GM18907 (cell line): ENCODE measurements at regions not wholly inside any gene's neighbourhood (a gene's known extent, or its start where the extent isn't known, plus 50 kb on each side); places are given as distances from the start of the nearest gene placed in this dataset.

ENCODE experiments used
- ATAC-seq: cut with Tn5 transposase; IDR thresholded peaks from one replicate; pipeline ENCODE4 v1.9.1; 2021; ENCODE audit warnings: mild to moderate bottlenecking, moderate library complexity; ENCODE audit not compliant: unreplicated experiment

DNA sequence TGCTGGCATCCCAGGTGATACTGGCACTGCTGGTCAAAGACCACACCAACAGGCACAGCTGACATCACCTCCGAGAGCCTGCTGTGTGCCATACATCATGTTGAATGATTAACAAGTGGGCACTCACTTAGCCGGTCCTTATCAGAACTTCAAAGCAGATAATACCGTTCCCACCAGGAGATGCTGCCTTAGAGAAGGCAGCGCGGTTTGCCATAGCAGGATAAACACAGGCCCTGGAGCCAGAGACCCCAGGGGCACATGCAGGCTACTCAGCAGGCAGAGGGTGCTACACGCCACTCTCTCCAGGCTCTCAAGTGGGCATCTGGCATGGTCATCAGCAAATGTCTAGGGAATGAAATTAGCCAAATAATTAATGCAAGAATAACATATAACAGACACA is 86.5 kb upstream of the CST7 start:
- ATAC-seq, result no peak

DNA sequence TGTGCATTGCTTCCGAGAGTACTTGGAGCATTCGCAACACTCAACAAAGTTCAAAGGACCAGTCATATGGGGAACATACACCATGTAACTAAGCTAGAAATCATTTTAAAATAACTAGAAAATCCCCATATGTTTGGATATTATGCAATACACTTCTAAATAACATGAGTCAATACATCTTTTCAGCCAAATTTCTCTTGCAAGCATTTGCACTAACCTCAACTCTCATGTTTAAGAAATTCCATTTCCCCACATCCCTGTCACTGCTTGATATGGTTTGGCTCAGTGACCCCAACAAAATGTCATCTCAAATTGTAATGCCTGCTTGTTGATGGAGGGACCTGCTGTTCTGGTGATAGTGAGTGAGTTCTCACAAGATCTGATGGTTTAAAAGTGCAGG is 85.7 kb upstream of the CST7 start:
- no peak for ATAC-seq

DNA sequence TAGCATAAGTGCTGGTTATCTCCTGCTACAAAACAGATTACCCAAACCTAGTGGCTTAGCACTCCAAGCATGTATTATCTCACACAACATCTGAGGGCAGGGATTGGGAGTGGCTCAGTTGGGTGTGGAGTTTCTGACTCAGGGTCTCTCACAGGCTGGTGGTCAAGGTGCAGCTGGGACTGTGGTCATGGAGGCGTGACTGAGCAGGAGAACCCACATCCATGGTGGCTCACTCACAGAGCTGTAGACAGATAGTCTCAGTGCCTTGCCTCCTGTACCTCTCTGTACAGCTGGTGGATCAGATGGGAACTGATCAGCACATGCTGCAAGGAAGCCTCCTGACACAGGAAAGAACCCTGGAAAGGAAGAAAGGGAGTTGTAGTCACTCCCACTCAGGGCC is 83.1 kb upstream of the CST7 start:
- no peak for ATAC-seq

DNA sequence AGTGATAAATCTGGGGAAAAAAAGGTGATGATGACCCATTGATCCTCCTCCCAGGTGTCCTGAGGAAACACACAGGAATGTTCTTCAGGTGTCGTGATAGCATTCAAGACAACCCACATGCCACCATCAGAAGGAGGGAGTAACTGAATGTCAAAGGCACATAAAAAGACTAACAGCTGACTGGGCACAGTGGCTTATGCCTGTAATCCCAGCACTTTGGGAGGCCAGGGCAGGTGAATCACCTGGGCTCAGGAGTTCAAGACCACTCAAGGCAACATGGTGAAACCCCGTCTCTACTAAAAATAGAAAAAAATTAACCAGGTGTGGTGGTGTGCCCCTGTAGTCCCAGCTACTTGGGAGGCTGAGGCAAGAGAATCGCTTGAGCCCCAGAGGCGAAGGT is 82.3 kb upstream of the CST7 start:
- ATAC-seq, result no peak

DNA sequence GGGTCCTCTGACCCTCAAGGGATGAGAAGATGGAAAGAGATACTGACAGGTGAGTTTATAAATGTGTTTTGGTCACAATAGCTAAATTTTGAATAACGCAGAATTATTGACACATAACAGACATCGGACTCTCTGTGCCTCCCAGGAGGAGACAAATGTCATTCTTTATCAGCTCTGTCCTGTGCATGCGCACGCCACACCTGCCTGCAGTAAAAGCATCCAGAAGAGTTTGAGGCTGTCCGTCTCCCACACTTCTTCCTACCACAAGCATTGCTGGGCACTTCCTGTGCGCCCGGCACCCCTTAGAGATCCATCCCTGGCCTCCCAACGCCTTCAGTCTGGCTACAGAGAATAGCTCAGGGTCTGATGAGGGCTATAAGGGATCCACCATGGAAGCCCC is 81.5 kb upstream of the CST7 start:
- no peak for ATAC-seq

DNA sequence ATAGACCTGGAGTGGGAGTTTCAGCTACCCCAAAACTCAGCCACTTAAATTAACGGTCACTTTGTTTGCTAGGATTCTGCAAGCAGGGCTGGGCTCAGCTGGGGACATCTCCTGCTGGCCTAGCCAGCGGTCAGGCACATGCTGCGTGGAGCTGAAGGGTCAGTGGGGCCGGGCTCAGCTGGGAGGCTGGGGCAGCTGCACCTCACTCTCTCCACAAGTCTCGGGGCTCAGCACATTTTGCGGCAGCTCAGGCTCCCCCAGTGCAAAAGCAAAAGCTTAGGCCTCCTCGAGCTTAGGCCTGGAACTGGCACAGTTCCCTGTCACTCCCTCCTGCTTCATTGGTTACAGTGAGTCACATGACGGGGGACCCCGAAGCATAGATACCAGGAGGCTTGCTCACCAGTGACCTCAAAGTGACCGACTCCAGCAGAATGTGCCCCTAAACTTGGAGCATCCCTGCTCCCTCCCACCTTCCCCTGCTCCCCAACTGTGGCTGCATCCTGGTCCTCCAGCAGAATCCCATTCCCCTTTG is 80.6 kb upstream of the CST7 start:
- ATAC-seq, result no peak

DNA sequence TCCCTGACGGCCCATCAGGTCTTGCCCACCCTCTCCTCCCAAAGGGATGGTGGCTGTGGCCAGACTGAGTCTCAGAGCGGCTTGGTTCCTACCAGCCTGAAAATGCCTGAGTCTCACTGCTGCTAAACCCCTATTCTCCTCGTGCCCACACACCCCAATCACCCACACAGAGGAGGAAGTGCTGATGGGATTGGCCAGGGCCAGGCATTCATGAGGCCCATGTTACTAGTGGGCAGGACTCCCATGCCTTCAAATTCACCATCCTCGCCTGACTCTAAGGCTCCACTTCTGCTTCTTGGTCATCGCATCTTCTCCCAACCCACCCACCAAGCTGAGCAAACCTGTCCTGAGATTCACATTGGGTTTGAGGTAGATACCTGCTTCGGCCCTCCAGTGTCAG is 80.1 kb upstream of the CST7 start:
- ATAC-seq, result no peak

DNA sequence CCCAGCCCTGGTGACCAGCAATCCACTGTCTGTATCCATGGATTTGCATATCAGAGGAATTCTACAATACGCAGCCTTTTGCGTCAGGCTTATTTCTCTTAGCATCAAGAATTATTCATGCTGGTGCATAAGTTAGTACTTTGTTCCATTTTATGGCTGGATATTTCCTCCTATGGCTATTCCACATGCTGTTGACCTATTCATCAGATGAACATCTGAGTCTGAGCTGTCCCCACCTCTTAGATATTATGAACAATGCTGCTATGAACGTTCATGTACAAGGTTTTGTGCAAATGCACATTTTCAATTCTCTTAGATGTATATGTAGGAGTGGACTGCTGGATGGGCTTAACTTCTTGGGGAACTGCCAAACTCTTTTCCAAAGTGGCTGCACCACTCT is 79.0 kb upstream of the CST7 start:
- no peak for ATAC-seq

DNA sequence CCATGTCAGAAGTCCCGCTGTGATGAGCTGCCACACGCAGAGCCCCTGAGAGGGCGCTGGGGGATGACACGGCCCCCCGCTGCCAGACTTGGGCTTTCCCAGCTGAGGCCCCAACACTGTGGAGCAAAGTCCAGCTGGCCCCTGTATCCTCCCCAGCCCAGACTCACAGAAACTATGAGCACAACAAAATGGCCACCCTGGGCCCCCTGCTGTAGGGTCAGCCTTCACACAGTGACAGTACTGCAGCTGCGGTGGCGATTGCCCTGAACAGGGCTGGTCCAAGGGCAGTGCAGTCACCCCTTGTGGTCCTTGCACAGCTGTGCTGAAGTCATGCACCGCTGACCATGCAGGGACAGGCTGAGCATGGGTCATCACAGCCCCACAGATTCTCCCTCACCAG is 78.2 kb upstream of the CST7 start:
- peak; percentile 37 for ATAC-seq

DNA sequence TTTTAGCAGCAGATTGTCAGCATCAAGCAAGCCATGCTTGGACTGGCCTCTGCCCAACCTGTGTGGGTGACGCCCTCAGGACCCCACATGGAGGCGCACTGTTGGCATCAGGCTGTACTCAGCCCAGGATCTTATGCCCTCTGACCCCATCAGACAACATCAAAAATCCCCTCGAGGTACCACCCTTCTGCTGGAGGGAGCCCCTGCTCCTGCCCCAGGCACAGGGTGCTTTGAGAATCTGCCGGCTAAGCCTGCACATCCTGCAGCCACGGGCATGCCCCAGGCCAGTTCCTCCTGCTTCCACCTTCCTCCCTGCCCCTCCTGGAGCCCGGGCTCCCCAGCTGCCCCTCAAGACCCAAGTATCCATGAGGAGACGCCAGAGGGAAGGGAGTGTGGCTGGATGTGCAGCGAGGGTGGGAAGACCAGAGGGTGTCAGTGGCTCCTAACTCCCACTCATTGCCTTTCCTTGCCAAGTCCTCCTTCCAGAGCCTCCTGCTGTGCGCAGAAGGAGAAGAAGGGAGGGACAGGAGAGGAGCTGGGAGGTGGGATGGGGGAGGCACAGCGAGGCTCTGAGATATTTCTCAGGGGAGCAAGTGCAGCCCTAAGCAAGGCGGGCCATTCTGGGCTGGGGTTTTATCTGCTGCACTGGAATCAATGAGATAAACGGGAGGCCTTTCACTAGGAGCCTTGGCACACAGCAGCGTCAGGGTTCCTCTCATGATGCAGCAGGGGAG is 77.4 kb upstream of the CST7 start:
- no peak for ATAC-seq

DNA sequence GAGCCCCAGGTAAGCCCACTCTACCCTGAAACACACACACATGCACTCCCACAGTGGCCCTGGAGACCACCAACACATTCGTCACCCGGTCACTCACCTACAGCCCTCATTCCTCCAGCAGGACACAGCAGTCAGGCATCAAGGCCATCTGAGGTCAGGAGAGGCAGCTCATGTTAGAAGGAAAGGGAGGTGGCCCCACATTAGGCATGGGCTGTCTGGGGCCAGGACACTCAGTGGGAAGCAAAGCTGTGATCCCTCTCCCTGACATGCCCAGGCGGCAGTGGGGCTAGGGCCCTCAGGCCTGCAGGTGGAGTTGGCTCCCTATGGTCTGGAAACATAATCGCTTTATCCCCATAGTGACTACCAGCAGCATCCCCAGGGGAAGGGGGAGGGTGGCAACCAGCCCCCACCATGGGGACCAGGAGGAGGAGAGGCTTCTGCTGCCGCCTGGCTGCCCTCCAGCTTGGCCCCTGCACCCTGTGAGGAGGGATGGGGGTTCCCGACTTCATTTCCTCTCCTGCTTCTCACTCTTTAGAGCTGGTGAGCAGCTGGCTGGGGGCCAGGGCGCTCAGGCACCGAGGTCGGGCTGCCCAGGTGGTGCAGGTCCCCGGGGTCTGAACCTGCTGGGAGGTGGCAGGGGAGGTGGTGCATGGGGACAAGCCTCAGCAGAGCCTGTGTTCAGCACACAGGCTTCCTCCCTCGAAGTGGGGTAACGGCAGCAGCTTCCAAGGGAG is 76.6 kb upstream of the CST7 start:
- ATAC-seq, result peak; percentile 66

DNA sequence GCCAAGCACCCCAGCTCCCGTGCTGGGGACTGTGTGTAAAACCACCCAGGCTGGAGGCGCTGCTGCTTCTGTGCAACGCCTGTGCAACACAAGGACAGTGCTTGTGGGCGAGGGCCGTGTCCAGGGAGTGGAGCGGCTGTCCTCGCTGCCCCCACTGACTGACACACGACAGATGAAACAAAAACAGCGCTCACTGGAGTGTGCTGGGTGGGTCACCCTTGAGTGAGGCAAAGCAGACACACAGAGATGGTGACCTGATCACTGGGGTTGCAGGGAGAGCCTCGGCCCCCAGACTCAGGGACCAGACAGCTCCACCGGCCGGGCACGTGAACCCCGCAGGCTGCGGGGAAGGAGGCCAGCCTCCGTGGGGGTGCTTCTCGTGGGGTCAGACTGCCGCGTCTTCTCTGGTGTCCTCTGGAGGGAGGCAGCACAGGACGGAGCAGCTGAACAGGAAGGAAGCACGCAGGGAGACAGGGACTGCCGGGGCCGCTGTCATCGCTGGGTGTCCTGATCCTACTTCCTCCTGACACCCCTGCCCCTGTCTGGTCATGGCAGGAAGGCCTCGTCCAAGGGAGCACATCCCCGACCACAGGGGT is 75.9 kb upstream of the CST7 start:
- peak; percentile 12 for ATAC-seq

DNA sequence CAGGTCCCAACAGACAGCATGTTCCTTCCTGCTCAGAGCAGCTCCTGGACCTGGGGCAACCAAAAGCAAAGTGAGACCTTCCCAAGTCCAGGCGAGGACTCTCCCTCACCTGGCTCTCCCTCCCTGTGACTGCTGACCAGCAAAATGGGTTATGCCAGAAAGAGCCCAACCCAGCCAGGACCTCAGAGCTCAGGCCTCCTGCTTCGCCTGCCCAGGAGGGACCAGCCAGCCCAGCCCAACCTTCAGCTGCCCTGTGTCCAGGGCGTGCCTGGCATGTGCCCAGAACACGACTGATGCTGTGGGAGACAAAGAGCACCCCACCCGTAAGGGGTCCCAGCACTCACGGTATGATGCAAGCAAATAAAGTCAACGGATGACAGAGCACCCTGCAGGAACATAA is 74.0 kb upstream of the CST7 start:
- no peak for ATAC-seq

DNA sequence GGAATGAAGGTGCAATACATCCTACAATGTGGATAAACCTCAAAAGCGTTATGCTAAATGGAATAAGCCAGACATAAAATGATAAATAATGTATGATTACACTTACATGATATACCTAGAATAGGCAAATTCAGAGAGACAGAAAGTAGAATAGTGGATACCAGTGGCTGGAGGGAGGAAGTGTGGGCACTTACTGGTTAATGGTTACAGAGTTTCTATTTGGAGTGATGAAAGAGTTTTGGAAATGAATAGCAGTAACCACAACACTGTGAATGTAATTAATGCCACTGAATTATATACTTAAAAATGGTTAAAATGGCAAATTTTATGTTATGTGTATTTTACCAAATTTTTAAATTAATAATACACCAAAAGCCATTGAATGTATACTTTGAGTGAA is 71.4 kb upstream of the CST7 start:
- no peak for ATAC-seq

DNA sequence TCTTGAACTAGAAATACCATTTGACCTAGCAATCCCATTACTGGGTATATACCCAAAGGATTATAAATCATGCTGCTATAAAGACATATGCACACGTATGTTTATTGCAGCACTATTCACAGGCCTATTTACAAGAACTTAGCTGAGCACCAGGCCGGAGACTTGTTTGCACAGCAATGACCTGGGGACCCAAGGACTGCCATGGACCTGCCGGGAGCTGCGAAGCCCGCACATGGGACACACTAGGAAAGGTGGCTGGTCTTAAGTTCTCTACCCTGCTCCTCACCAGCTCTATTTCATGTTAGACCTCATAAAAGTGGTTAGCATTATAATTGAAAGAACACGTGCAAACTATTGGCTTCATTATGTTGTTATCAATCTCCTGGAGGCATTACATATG is 70.4 kb upstream of the CST7 start:
- no peak for ATAC-seq

DNA sequence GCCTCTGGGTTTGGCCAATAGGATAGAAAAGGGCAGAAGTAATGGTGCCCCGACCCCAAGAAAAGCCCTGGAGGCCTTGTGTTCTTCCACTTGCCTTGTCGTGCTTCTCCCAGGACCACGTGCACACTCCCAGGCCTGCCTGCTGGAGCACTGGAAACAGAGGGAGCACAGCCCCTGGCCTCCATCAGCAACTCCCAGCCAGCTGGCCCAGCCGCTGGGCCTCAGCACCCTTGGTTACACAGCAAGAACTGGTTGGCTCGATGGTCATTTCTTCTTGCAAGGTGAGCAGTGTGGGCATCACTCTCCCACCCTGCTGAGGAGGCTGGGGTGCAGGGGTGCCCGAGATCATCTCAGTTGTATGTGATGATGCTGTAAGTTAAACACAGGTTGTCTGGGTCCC is 69.2 kb upstream of the CST7 start:
- no peak for ATAC-seq

DNA sequence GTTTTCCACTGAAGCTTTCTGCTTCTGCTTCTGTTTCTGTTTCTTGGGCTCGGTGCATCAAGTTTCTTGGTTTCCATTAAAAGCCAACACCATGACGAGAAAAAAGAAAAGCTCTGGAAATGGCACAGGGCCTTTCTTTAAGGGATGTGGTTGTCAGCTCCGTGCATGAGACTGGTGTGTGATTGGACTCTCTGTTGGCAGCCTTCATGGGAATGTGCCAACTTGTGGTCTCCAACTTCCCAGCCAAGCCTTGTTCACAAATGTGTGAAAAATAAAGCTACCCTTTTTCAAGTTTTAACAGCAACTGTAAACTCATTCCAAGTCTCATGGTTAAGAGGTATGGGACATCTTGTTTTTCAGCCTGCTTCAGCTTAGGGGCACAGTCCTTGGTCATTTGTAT is 68.7 kb upstream of the CST7 start:
- ATAC-seq, result no peak

DNA sequence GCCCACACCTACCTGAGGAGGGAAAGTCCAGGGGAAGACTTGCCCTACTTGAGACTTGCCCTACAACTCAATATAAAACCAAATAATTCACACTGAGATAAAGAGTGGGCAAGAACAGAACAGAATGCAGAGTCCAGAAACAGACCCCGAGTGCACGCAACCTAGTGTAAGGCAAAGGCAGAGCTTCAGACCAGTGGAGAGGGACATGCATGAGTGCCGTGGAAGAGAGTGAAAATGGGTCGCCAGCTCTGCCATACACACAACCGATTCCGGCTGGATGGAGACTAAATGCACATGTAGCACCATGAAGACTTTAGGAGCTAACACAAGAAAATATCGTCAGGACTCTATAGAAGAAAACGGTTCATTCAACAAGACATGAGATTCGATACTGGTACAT is 58.8 kb upstream of the CST7 start:
- no peak for ATAC-seq

DNA sequence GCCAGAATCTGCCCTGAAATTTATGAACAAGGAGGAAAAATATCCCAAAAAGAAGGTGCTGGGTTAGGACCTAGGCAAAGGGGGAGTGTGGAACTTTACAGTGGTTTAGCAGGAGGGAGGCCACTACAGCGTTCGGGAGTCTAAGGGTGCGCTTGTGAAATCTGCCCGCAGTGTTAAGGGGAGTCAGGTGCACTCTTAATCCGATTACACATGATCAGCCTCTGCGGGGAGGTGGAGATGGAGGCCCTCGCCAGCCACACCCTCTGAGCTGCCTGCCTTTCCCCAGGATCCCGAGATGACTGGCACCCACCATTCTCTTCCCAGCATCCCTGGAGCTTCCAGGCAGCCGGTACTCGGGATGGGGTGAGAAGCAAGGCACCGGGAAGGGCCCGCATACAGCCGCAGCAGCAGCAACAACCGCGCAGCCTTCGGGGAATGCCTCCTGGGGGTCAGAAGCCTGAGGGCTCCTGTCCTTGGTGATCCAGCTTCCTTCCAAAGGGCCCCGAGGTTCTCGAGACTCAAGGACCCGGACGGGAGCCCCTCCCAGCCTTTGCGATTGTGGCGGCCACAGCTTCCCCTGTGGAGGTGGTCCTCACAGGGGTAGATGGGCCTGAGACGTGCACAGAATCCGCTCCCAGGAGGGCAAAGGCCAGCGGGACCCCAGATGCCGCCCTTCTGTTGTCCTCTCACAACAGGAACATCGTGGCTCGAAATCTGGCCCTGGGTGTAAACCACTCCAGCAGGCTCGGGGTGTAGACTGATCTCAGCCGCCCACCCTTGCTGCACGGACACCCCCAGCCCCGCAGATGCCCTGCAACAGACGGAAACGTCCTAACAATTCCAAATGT is 57.3 kb upstream of the CST7 start:
- no peak for ATAC-seq

DNA sequence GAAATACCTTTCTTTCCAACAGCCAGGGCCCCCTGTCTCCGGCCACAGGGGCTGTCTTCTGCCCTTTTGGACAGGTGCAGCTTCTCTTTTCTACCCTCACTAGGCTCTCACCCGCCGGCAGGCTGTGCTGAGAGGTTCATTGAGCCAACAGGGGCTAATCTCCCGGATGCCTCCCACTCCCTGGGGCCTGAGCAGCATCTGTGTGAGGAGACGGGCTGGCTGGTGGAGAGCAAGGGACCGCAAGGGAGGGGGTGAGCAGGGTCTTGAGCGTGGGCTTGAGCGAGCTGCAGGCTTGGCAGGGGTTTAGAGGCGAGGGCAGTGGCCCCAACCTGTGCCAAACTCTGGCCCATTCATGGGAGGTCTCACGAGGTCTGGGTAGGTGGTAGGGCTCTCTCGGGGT is 56.5 kb upstream of the CST7 start:
- no peak for ATAC-seq

DNA sequence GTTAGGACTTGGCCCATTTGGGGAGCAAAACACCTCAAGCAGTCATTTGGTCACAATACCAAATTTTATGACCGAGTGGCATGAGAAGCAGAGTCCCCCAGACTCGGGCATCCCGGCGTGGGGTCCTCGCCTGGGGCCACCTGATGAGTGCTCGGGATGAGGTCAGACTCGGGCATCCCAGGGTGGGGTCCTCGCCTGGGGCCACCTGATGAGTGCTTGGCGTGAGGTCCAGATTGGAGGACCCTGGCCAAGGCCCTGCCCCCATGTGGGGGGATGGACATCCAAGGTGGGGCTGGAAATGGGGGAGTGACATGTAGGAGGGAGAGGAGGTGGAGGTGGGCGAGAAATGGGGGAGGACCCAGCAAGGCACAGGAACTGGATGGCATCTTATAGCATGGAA is 56.1 kb upstream of the CST7 start:
- ATAC-seq, result no peak
